Nephron (organoid): ENCODE measurements at regions not wholly inside any gene's neighbourhood (a gene's known extent, or its start where the extent isn't known, plus 50 kb on each side); places are given as distances from the start of the nearest gene placed in this dataset.

ENCODE experiments used
- H3K27ac Mint-ChIP-seq, 3 experiments: 2 replicates each; pipeline ENCODE4 v1.8.0; 2020; ENCODE audit warnings: mixed read lengths in 3 of 3, mild to moderate bottlenecking in 2 of 3, moderate library complexity in 1 of 3
- H3K27me3 Mint-ChIP-seq: 2 replicates; pipeline ENCODE4 v1.8.0; 2021; ENCODE audit warnings: low read depth, mild to moderate bottlenecking, moderate library complexity, mixed read lengths
- H3K36me3 Mint-ChIP-seq: 2 replicates; pipeline ENCODE4 v1.8.0; 2020; ENCODE audit warnings: low read depth, mixed read lengths
- H3K4me1 Mint-ChIP-seq: 2 replicates; pipeline ENCODE4 v1.8.0; 2020; ENCODE audit warnings: mixed read lengths
- H3K4me3 Mint-ChIP-seq, 3 experiments: 2 replicates each; pipeline ENCODE4 v1.8.0; 2020; ENCODE audit warnings: mild to moderate bottlenecking in 3 of 3, mixed read lengths in 3 of 3, moderate library complexity in 2 of 3
- H3K9me3 Mint-ChIP-seq: 2 replicates; pipeline ENCODE4 v1.8.0; 2020; ENCODE audit warnings: mixed read lengths
- TF ChIP-seq, protein P1 (sequence below), 3 experiments: fragments of 200-600 bp; sonication (generic); IDR thresholded peaks; one replicate each; pipeline ENCODE4 v1.5.0; 2021; ENCODE audit warnings: antibody characterized with exemption in 3 of 3; ENCODE audit not compliant: unreplicated experiment in 3 of 3

DNA sequence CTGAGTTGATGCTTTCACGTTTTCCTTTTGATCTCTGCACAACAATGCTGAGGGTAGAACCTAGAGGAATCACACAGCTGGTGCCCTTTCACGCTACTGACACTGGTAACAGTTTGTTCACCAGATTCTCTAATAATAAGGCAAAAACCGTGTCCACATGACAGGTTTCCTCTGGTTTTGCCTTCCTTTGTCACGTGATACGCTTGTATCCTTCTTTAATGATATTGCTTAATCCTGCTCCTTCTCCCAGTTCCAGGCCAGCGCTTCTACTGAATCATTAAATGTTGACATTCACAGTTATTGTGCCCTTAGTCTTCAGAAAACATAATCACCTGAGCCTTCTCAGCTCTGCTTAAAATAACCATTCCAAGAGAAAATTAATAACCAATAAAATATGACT is 978.2 kb upstream of the NCAM2 start:
- TF ChIP-seq, protein P1, sequence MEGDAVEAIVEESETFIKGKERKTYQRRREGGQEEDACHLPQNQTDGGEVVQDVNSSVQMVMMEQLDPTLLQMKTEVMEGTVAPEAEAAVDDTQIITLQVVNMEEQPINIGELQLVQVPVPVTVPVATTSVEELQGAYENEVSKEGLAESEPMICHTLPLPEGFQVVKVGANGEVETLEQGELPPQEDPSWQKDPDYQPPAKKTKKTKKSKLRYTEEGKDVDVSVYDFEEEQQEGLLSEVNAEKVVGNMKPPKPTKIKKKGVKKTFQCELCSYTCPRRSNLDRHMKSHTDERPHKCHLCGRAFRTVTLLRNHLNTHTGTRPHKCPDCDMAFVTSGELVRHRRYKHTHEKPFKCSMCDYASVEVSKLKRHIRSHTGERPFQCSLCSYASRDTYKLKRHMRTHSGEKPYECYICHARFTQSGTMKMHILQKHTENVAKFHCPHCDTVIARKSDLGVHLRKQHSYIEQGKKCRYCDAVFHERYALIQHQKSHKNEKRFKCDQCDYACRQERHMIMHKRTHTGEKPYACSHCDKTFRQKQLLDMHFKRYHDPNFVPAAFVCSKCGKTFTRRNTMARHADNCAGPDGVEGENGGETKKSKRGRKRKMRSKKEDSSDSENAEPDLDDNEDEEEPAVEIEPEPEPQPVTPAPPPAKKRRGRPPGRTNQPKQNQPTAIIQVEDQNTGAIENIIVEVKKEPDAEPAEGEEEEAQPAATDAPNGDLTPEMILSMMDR (IDR thresholded peaks at IDR 0.05; ENCODE audit: unreplicated experiment in 3 of 3), result no peak
- Mint-ChIP-seq H3K27me3 (no peaks in the 10 kb centered on the region), H3K4me3 (no peak overlapping the region), H3K27ac (no peak overlapping the region), H3K4me1 (no peaks in the 10 kb centered on the region), H3K9me3 (no peaks in the 10 kb centered on the region), H3K36me3 (no peaks in the 10 kb centered on the region)

DNA sequence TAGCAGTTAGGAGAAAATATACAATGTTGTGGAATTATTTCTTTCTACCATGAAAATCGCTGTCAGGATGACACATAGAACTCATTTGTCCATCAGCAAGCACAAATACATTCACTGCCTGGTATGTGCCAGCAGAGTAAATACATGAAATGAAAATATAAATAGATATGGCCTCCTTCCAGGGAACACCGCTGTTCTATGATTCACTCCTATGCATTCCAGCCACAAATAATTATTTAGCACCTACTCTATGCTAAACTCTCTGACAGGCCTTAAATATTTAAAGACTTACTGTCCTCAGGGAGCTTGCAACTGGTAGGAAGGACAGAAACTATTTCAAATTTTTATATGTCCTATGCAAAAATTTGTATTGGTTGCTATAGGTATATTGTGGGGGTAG is 975.0 kb upstream of the NCAM2 start:
- no peak overlapping the region for H3K27ac Mint-ChIP-seq
- H3K27me3 Mint-ChIP-seq, result no peaks in the 10 kb centered on the region
- no peak overlapping the region for H3K4me3 Mint-ChIP-seq
- no peaks in the 10 kb centered on the region for H3K36me3 Mint-ChIP-seq
- no peaks in the 10 kb centered on the region for H3K4me1 Mint-ChIP-seq
- TF ChIP-seq, protein P1 (IDR thresholded peaks at IDR 0.05; ENCODE audit: unreplicated experiment in 3 of 3), result no peak
- H3K9me3 Mint-ChIP-seq, result no peaks in the 10 kb centered on the region

DNA sequence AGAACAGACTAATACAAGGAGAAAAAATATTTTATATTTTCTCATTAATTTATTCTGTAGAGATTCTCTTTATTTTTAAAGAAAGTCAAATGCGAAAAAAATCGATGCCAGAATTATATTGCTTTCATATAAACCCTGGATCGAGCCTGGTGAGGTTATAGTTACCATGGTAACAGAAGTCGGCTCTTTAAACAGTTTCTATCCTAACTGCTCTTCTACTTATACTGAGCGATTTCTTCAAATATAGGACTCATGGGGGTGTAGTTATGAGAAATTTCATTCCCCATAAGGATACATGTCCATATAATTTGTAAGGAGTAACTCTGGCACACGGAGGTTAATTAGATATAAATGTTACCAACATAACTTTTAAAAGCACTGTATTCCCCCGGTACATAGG is 973.5 kb upstream of the NCAM2 start:
- no peak overlapping the region for H3K4me3 Mint-ChIP-seq
- H3K36me3 Mint-ChIP-seq, result no peaks in the 10 kb centered on the region
- H3K9me3 Mint-ChIP-seq, result no peaks in the 10 kb centered on the region

DNA sequence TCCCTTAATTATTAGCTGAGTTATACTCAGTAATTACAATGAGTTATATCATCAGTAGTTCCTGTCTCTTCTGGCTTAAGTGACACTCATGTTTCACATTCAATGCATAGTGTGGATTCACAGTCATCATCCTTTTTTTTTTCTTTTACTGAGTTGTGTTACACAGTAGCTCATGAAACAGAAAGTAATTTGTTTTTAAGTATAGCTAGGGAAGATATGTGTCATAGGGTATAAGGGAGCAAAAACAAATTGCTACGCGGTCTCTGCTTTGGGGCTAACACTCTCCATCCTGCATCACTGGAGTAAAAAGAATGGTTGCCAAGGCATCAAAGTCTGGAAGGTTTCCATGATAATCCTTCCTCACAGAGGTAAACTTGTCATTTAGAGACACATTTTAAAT is 971.7 kb upstream of the NCAM2 start:
- no peaks in the 10 kb centered on the region for H3K4me1 Mint-ChIP-seq
- no peaks in the 10 kb centered on the region for H3K9me3 Mint-ChIP-seq
- H3K4me3 Mint-ChIP-seq, result no peak overlapping the region
- no peaks in the 10 kb centered on the region for H3K36me3 Mint-ChIP-seq
- no peaks in the 10 kb centered on the region for H3K27me3 Mint-ChIP-seq
- TF ChIP-seq, protein P1 (IDR thresholded peaks at IDR 0.05; ENCODE audit: unreplicated experiment in 3 of 3), result no peak
- H3K27ac Mint-ChIP-seq, result no peak overlapping the region

More for the DNA sequence above, 973.5 kb upstream of the NCAM2 start:
- Mint-ChIP-seq H3K27ac (no peak overlapping the region), H3K27me3 (no peaks in the 10 kb centered on the region), H3K4me1 (no peaks in the 10 kb centered on the region)
- TF ChIP-seq, protein P1 (IDR thresholded peaks at IDR 0.05; ENCODE audit: unreplicated experiment in 3 of 3), result no peak

DNA sequence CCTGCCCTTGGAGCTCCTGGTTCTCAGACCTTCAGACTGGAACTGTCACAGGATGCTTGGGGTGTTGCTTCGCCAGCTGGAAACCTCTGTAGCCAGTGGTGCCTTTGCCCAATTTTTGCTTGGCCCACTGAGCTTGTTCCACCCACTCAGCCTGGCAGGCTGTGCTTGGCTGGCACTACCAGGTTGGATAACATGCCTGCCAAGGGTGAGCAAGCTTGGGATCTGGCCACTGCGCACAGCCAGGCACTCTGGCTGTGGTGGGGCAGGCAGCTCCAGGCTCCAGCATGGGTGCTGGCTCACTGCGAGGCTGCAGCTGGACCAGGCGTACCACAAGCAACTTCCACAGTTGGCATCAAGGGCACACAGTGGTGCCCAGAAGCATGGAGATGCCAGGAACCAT is 967.8 kb upstream of the NCAM2 start:
- H3K9me3 Mint-ChIP-seq, result no peaks in the 10 kb centered on the region
- H3K27ac Mint-ChIP-seq, result no peak overlapping the region
- TF ChIP-seq, protein P1 (IDR thresholded peaks at IDR 0.05; ENCODE audit: unreplicated experiment in 3 of 3), result no peak
- H3K4me1 Mint-ChIP-seq, result no peaks in the 10 kb centered on the region
- H3K36me3 Mint-ChIP-seq, result no peaks in the 10 kb centered on the region
- no peak overlapping the region for H3K4me3 Mint-ChIP-seq
- H3K27me3 Mint-ChIP-seq, result no peaks in the 10 kb centered on the region

DNA sequence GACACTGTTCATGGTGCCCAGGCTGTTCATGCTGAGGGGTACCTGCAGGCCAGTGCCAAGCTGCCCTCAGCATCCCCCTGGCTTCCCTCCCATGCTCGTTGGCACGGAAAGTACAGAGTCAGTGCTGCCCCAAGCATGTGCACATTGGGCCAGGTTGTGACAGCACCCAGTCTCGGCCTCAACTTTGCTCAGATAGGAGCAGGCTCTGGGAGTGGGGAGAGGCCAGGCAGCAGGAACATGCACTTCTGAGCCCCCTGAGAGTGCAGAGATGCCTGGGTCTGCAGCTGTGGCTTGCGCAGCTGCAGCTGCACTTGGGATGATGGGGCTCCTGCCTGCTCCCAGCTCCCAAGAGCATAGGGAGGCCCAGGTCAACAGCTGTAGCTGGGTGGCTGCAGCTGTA is 966.4 kb upstream of the NCAM2 start:
- Mint-ChIP-seq H3K36me3 (no peaks in the 10 kb centered on the region), H3K4me3 (no peak overlapping the region), H3K4me1 (no peaks in the 10 kb centered on the region), H3K9me3 (peaks cover 4% of the 10 kb centered on the region), H3K27ac (no peak overlapping the region), H3K27me3 (no peaks in the 10 kb centered on the region)
- TF ChIP-seq, protein P1 (IDR thresholded peaks at IDR 0.05; ENCODE audit: unreplicated experiment in 3 of 3), result no peak
